ENCODE measurements at regions not wholly inside any gene's neighbourhood (a gene's known extent, or its start where the extent isn't known, plus 50 kb on each side); places are given as distances from the start of the nearest gene placed in this dataset.

DNA sequence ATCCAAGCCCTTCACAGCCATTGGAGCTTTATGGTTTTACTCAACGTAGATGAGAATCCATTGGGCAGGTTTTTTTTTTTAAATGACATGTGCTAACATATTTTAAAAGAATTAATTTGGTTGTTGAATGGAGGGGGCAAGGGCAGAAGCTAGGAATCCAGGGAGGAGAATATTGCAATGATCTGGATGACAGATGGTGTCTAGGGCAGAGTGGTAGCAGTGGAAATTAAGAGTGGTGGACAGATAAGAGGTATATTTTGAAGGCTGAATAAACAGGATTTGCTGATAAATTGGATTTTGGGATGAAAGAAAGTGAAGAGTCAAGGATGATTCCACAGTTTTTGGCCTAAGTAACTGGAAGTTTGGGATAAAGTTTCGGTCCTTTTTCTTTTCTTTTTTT is 54.8 kb upstream of the DHX40 start:
- no peak for TF ChIP-seq POLR2A (IDR thresholded peaks at IDR 0.05; ENCODE audit: low read length)
- TF ChIP-seq GATA1 (IDR thresholded peaks at IDR 0.05; ENCODE audit: low read depth, low read length), result no peak

Data from erythroblast (primary cell).